ENCODE measurements at regions not wholly inside any gene's neighbourhood (a gene's known extent, or its start where the extent isn't known, plus 50 kb on each side); places are given as distances from the start of the nearest gene placed in this dataset.

DNA sequence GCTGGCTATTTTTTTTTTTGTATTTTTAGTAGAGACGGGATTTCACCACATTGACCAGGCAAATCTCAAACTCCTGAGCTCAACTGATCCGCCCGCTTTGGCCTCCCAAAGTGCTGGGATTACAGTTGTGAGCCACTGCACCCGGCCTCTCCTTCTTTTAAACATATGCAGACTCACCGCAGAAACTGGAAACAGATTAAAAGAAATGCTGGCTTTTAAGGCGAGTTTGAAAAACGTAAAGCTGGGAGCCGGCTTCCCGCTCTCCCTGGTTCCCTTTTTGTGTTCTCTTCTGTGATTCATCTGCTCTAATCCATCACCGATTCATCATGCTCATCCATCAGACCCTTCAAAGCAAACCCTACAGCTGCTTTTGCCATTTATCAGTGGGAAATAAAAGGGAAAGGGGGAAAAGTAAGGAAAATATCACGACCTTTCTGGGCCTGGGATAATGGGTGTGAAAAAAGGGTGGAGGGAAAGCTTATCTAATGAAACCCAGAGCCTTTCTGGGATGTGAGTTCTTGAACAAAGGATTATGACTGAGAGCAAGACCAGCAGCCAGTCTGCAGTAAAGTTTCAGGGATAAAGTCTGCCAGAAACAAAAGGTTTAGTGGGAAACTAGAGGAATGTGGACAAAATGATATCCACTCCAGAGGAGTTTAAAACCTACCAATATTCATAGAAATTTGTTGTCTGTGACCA, 92.3 kb upstream of the LRIG1 start:
- DNase-seq: no peak

DNA sequence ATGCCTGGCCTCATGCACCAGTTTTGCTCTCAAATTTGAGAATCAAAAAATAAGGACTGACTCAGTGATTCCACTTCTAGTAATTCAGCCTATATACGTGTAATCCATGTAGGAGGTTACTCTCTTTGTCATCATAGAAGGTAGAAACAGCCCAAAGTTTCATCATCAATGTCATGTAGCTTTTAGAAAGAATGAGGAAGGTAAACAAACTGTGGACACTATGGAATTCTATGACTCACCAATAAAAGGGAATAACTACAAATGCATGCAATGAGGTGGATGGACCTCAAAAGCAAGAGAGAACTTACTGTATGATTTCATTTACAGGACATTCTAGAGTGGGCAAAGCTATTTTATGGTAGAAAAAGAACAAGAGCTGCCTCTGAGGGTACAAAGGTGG, 93.2 kb upstream of the LRIG1 start:
- DNase-seq: peak; percentile 5

DNA sequence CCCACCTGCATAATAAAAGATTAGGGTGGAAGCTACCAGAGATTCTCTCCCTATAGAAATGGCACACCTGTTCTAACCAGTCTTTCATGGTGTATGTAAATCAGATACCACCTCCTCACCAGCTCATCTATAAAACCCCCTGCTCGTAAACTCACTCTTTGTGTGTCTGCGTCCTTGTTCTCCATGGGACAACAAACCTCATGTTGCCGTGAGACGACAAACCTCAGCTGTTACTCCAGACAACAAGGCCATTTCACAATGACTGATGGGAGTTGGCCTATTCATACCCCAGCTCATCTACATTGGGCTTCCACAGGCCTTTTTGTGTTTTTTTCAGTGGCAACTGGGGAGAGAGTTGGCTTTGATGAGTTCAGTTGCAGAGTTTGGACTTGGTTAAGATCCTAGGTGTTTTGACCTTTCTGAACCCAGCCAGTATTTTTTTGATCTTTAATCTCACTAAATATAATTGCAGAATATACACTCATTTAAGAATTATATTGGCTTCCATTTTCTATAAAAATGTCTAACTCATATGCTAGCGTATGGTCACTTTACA, 96.6 kb upstream of the LRIG1 start:
- no peak for DNase-seq

DNA sequence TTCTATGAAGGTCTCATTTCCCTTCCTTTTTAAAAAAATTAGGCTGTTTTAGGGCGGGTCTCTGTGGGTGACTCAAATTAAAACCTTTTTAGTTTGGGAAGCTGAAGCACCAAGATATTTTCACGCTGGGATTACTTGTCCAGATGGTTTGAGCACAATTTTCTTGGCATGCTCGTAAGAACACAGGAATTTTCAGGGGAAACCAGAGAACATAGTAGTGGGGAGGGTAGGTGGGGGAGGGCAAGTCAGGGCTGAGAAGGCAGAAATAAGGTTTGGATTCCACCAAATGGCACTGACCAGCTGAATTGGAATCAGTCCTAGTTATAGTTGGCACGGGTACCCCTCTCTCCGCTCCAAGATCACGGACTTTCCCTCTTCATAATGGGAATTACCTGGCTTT, 97.3 kb upstream of the LRIG1 start:
- no peak for DNase-seq

DNA sequence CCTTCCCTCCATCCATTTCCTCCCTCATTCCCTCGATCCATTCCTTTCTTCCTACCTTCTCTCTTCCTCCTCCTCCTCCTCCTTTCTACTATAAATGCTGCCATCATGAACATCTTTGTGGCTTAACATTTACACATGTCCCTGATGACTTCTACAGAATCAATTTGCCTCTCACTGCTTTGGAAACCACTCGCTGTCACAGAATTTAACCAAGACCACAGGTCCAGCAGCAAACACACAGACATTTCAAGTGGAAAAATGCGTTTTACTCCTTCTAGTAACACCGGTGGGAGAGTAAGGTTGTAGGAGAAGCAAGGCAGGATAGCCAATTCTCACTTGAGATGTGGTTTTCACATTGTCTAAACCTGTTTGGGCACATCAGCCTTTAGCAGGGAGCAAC, 101.4 kb upstream of the LRIG1 start:
- DNase-seq: no peak

DNA sequence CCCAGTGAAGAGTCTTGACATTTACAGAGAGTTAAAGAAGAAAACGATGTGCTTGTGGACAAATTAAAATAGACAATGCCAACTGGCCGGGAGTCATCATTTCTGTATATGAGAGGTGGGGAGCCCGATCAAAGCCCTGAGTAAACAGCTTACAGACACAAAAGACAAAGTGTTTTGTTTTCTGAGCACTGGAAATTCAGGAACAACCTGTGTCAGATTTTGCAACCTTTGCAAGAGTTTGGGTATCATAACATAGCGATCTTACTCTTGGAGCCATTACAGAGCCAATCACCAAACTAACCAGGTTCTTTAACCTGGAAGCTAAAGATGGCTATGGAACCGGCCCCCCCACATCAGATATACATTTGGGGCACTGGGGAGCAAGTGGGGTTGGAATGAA, 101.9 kb upstream of the LRIG1 start:
- DNase-seq: no peak

DNA sequence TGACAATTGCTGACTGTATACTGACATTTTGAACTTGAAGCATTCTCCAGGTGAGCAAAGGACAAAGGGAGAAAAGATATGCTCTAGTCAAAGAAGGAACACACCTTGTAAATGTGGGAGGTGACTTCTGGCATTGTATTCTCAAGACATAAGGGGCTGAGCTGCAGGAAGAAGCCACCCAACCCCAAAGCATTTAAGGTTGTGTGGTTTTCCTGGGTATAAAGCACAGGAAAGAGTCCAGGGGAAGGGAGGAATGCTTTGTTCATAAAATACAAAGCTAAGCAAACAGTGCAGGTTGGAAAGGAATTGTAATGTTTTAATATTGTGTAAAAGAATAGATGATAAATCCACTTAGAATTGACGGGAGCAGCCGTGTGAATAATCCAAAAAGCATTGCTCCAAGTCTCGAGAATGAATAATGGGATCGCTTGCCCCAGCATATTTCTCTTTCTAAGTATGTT, 102.4 kb upstream of the LRIG1 start:
- DNase-seq: no peak

DNA sequence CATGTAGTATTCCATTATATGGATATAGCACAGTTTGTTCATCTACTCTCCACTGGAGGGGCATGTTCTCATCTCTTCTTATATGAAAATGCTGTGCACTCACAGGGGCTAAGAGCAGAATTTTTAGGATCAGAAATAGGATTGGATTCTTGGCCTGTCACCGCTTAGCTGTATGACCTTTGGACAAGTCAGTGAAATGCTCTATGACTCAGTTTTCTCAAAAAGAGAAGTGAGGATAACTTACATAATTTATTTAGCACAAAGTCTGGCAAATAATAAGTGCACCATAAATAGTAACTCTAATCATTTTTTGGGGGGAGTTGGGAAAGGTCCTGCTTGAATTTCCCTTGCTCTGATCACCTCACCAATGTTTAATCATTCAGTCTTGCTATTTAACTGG, 103.7 kb upstream of the LRIG1 start:
- peak; percentile 72 for DNase-seq

DNA sequence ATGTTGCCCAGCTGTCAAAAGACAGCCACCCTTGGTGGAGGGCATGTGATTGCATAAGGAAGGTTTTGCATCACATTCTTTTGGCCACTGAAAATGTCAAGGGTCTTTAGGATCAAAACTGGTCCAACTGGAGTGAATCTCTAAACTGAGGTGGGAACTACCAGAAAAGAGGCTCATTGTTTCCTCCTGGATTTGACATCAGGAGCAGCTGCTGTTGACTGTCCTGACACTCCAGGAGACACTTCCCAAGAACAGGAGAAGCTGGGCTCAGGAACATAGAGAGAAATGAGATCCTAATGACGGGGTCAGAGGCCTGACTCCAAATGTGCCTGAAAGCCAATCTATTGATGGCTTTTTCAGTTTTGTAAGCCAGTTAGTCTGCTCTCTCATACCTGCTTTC, 105.3 kb upstream of the LRIG1 start:
- DNase-seq: no peak

DNA sequence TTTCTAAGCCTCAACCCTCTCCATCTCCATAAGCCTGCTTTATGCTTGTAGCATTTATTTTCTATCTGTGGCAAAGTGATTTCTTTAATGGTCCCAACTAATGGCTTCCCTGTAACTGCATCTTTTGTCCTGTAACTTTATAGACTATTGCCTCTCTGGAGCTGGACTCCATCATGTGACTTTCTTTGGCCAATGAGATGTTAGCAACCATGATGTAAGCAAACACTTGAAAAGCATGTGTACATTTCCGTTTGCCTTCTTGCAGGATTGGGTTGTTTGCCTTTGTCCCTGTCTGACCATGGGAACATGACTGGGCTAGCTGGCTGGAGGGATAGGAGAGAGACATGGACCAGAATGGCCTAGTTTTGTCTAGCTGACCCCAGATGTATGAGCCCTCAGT, 106.0 kb upstream of the LRIG1 start:
- no peak for DNase-seq

DNA sequence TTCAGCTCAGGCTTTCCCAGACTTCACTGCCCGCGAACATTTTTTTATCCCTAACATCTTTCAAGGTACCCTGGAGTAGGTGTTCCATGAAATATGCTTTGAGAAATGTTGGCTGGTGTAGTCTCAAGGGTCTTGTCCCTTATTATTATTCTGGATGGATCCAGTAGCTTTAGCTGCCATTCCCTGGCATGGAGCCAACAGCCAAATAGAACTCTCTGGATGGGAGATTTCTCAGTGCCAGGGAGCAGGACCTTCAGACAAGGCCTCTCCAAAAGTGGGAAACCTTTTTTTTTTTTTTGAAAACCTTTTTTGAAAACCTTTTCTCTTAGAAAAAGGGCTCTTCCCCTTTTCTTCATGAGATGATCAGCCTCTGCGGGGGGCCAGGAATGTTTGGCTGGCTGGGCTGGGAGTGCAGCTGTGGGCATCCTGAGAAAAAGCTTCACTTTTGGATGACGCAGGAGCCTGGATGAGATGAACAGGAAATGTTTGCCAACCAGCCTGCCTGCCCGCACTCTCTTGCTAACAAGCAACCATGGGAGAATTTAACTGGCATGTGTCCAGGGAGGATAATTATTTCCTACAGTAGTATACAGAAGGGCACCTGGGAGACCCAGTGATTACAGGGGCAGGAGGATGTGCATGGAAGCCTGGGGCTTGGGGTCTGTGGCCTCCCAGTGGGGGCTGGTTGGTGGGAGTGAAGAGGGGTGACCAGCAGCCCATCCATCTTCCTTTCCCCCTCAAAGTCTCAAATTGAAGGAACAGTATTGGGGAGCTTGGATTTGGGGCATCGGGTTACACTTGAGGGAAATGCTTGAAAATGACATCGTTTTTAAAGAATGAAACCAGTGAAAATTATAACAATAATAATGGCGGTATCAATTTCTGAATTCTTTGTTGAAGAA, 109.1 kb upstream of the LRIG1 start:
- DNase-seq: no peak

DNA sequence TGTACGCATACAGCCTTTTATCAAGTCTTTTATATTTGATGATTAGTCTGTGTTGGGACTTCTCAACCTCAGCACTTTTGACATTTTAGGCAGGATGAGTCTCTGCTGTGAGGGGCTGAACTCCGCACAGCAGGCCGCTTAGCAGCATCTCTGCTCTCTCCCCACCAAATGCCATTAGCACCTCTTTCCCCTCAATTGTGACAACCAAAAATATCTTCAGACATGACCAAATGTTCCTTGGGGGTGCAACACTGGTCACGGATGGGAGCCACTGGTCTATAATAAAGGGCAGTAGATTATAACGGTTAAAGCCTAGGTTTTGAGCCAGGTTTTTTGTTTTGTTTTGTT, 109.7 kb upstream of the LRIG1 start:
- no peak for DNase-seq

DNA sequence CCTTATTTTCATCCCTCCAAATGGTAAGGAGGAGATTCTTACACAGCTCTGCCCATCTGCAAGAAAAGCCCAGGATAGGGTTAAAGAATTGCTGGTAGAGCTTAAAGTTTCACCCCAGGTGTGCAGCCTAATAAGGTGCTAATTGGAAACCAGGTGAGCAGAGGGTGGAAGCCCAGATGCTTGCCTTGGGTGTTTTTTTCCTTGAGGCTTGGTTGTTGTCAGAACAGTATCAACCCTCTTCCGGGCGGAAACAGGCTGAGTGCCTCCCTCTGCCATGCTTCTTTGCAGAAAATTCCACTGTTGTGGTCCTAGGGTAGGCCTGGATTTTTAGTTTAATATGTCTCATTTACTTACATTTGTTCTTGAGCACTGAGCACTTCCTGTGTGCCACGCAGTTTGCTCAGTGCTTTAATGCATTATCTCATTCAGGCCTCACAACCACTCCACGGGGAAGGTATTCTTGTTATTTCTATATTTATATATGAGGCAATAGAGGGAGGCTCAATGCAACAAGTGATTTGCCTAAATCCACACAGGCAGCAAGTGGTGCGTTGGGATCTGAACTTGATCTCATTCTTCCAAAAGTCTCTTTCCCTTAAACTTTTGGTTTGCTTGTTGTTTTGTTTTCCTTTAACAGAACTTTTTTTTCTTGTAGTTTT, 115.0 kb upstream of the LRIG1 start:
- no peak for DNase-seq

DNA sequence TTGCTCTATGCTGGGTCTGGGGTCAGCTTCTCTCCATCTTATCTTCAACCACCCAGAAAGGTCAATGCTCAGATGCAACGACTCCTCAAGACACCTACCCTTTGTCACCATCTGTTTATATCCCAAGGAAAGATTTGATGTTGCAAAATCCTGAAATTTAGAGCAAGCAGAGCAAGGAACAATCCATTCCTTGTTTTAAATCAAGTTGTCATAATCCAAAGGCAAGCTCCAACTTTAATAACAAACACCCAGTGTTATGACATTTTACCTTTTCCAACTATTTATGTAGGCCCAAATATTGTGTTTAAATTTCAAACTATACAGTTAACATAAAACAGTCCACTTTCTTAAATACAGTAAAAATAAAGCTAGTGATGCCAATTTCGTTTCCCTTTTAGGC, 116.5 kb upstream of the LRIG1 start:
- DNase-seq: no peak

DNA sequence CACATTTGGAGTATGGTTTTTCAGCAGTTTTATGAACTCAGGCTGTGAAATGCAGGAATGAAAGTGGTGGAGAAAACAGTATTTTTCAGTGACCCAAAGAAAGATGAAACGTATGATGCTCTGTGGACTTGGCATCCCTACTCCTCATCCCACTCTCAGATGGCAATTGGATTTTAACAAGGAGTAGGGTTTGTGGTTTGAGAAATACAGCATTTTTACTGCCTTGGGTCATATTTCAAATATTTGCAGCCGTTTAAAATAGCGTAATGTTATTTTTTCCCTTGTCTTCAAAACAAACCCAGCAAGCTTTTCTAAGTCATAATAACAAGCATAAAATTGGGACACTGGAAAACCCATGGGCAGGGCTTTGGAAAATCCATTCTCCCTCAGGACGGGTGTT, 117.2 kb upstream of the LRIG1 start:
- DNase-seq: no peak

DNA sequence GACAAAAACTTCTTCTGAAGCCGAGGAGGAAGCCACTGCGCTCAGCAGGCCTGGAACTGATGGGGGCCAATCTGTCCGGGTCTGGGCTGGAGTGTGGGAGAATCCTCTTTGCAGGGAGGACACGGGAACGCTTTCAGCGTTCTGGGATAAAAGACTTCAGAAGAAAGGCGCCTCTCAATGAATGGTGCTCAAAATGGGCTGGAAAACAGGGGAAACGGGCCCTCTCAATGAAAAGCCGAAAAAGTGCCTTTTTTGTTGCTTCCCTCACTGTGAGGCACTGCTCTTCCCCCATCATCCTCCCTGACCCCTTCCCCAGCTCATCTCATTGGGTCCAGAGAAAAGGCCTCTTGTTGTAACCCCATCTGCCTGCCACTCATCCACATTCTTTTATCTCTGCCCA, 119.5 kb upstream of the LRIG1 start:
- DNase-seq: no peak

DNA sequence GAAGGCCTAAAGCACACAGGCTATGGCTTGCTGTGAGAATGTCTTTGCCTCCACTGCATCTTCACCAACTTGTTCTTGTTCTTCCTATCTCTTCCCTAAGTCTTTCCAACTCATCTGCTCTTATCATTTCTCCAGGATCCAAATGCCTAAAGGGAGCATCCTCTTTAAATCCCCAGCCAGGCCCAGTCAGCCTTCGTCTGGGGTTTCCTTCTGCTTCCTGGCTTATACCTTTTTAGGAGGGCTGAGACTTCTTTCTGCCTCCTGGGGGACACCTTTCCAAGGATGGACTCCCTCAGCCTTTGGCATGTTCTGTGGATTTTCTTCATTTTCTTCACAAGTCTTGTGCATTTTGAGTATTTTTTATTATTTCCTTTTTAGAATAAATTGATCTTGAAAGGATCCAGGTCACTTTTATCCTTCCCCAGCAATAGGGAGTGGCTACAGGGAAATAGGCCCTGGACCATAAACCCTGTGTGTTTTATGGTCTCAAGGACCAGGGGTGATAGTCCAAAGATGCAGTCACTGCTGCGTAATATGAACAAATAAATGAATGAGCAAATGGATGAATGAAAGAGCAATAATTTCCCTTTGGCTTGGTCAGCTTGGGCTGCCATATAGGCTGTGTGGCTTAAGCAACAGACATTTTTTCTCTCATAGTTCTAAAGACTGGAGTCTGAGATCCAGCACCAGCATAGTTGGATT, 122.1 kb upstream of the LRIG1 start:
- no peak for DNase-seq

DNA sequence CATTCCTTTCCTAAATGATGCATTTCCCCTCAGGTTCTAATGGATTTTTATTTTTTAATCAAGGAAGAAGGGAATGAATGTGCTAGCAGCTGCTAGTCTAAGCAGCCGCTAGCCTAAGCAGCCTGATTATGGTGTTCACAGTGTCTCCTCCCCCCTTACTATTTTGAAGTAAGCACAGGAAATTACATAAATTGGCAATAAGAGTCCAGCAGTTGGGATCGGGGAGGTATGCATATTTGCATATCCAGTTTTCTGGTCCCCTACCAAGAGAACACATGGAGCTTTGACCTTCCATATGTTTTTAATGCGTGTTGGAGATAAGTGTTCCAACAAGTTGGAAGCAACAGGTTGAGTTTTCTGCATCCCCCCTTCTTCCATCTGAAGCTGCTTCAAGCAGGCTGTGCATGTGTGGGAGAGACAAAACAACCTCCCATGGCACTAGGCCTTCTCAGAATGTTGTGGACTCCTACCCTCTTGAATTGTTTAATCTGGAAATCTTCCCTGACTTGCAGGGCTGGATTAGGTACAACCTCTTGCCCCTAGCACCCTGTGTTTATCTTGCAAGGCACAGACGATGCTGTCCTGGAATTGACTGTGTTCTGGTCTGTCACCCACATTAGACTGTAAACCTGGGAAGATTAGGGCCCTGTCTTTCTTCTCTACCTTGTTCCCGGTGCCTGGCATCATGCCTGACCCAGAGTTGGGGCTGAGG, 124.8 kb upstream of the LRIG1 start:
- no peak for DNase-seq

DNA sequence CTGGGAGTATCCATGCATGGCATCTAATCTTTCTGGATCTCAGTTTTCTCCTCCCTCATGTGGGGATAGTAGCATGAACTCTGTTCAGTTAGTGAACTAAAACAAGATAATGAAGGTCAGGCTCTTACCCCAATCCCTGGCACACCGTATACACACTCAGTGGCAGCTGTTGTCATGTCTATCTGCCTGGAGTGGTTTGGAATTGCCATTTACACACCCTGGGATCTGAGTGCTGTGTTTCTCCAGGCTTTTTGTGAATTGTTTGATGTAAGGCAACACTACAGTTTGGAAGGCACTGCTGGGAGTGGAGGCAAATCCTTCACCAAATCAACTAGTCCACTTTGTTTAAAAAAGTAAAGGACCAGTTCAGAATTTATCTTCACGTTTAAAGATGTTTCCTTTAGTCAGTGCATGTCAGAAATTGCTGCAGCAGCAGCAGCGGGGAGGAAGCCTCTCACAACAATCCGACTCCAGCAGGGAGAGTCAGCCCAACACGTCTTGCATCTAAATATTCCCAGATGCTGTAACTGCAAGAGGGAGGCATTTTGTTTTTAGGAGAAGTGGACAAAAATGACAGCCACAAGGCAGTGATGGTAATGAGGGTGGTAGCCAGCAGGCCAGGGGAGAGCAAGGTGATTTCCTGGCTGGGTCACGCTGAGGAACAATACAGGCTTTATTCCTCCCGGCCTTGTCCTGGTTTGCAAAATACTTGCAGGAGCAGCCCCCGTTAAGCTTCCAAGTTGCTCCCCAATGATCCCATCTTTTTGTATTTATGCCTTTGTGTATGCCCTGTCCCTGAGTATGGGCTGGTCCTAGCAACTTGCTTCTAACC, 128.5 kb upstream of the LRIG1 start:
- no peak for DNase-seq

DNA sequence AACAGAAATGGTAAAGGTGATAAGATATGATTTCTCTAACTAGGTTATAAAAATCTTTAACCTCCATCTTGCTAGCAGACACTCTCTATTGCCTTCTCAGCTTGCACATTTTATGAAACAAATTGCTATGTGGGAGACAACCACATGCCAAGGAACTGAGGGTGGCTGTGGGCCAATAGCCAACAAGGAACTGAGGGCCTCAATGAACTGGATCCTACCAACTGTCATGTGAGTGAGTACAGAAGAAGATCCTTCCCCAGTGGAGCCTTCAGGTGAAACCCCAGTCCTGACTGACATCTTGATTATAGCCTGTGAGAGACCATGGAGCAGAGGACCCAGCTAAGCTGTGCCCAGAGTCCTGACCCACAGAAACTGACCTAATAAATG, 129.2 kb upstream of the LRIG1 start:
- no peak for DNase-seq

Measured in inflammatory macrophage treated with lipopolysaccharide for 4 hours (primary cell).